ENCODE measurements at regions not wholly inside any gene's neighbourhood (a gene's known extent, or its start where the extent isn't known, plus 50 kb on each side); places are given as distances from the start of the nearest gene placed in this dataset.

DNA sequence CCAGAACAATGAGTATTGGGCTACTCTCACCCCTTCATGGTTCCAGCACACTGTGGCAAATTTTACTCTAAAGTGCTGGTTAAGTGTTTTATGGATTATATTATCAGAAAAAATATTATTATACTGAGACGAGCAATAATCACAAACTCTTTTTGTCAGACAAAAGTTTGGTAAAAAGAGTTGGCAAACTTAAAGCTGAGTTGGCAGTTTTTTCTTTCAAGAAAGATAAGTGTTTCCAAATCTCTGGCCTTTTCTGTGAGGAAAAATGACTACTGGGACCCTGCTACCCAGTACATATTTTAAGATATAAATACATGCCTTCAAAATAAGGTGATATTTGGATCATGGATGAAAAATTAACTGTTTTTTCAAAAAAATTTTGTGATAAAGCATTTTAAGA lies 471.5 kb upstream of the IL12A start (continued):
- TF ChIP-seq, protein P1, sequence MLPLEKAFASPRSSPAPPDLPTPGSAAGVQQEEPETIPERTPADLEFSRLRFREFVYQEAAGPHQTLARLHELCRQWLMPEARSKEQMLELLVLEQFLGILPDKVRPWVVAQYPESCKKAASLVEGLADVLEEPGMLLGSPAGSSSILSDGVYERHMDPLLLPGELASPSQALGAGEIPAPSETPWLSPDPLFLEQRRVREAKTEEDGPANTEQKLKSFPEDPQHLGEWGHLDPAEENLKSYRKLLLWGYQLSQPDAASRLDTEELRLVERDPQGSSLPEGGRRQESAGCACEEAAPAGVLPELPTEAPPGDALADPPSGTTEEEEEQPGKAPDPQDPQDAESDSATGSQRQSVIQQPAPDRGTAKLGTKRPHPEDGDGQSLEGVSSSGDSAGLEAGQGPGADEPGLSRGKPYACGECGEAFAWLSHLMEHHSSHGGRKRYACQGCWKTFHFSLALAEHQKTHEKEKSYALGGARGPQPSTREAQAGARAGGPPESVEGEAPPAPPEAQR (tag by site-specific recombination; IDR thresholded peaks at IDR 0.05) = no peak
- TF ChIP-seq ZNF221 (tag by site-specific recombination; IDR thresholded peaks at IDR 0.05; ENCODE audit: borderline replicate concordance) (no peak), ZNF184 (tag by site-specific recombination; IDR thresholded peaks at IDR 0.05) (no peak)

DNA sequence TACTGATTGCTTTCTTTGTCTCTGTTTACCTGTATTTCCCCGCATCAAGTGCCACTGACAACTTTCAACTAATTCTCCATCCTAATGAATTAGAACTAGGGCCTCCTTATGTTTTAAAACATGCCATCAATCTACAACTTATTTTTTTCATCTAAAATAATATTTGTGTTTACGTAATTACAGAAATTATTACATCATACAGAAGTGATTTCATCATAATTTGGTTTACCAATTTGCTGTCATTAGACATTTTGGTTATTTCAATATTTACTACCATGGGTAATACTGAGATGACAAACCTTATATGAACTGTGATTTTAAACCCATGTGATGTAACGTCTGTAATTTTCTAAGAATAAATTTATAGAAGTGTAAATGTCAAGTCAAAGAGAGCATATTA lies 468.0 kb upstream of the IL12A start:
- no peaks in the 10 kb centered on the region for H3K9me3 ChIP-seq (ENCODE audit: control insufficient read depth, insufficient read depth, low read depth, low read length)
- ChIA-PET POLR2A (no interaction called here), CTCF (no interaction called here)
- no peak overlapping the region for H3K4me3 ChIP-seq (ENCODE audit: low read depth, low read length)
- no peaks in the 10 kb centered on the region for H3K36me3 ChIP-seq (ENCODE audit: control insufficient read depth in 2 of 2, insufficient read depth in 1 of 2, low read length in 2 of 2)
- no peaks in the 10 kb centered on the region for H3K4me1 ChIP-seq (ENCODE audit: control insufficient read depth, insufficient read depth, low read length)
- H3K27ac ChIP-seq (ENCODE audit: extremely low read depth, low read depth, low read length) = no peak overlapping the region
- TF ChIP-seq, protein P2, sequence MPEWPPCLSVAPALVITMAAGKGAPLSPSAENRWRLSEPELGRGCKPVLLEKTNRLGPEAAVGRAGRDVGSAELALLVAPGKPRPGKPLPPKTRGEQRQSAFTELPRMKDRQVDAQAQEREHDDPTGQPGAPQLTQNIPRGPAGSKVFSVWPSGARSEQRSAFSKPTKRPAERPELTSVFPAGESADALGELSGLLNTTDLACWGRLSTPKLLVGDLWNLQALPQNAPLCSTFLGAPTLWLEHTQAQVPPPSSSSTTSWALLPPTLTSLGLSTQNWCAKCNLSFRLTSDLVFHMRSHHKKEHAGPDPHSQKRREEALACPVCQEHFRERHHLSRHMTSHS (tag by site-specific recombination; IDR thresholded peaks at IDR 0.05) = no peak
- no peak for TF ChIP-seq GFI1B (tag by site-specific recombination; IDR thresholded peaks at IDR 0.05)
- no peak for TF ChIP-seq TCF7L2 (IDR thresholded peaks at IDR 0.05; ENCODE audit: borderline replicate concordance, low read depth, low read length)
- TF ChIP-seq ZNF785 (tag by site-specific recombination; IDR thresholded peaks at IDR 0.05) = no peak
- TF ChIP-seq ZNF394 (tag by site-specific recombination; IDR thresholded peaks at IDR 0.05; ENCODE audit: borderline replicate concordance) = no peak
- no peak for TF ChIP-seq GLI2 (tag by site-specific recombination; IDR thresholded peaks at IDR 0.05; ENCODE audit: borderline replicate concordance, low read depth)
- TF ChIP-seq, protein P3, sequence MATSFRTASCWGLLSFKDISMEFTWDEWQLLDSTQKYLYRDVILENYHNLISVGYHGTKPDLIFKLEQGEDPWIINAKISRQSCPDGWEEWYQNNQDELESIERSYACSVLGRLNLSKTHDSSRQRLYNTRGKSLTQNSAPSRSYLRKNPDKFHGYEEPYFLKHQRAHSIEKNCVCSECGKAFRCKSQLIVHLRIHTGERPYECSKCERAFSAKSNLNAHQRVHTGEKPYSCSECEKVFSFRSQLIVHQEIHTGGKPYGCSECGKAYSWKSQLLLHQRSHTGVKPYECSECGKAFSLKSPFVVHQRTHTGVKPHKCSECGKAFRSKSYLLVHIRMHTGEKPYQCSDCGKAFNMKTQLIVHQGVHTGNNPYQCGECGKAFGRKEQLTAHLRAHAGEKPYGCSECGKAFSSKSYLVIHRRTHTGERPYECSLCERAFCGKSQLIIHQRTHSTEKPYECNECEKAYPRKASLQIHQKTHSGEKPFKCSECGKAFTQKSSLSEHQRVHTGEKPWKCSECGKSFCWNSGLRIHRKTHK (tag by site-specific recombination; IDR thresholded peaks at IDR 0.05) = no peak
- TF ChIP-seq ZNF423 (tag by site-specific recombination; IDR thresholded peaks at IDR 0.05) = no peak

DNA sequence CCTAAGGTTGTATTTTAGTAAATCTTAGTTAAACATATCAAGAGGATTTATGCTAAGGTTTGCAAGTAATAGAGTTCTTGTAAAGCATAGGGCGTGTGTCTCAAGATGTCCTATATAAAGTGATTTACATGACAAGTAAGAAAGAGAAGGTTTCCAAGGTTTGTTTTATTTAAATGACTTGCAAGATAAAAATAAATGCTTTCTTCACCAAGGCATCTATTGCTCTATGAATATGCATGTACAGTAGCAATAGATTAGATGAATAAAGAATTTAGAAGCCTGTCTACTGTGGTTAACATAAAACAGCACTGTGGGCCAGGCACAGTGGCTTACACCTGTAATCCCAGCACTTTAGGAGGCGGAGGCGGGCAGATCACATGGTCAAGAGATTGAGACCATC lies 466.4 kb upstream of the IL12A start:
- POLR2A ChIA-PET = no interaction called here
- Histone ChIP-seq H3K27ac (ENCODE audit: extremely low read depth, low read depth, low read length) (no peak overlapping the region), H3K4me1 (ENCODE audit: control insufficient read depth, insufficient read depth, low read length) (no peaks in the 10 kb centered on the region), H3K36me3 (ENCODE audit: control insufficient read depth in 2 of 2, insufficient read depth in 1 of 2, low read length in 2 of 2) (no peaks in the 10 kb centered on the region), H3K4me3 (ENCODE audit: low read depth, low read length) (no peak overlapping the region), H3K9me3 (ENCODE audit: control insufficient read depth, insufficient read depth, low read depth, low read length) (no peaks in the 10 kb centered on the region)
- TF ChIP-seq ZFP69B (tag by site-specific recombination; IDR thresholded peaks at IDR 0.05) (no peak), ZNF701 (tag by site-specific recombination; IDR thresholded peaks at IDR 0.05) (no peak), ZXDB (tag by site-specific recombination; IDR thresholded peaks at IDR 0.05) (no peak), ZNF654 (tag by site-specific recombination; IDR thresholded peaks at IDR 0.05; ENCODE audit: low read depth) (no peak), ZNF221 (tag by site-specific recombination; IDR thresholded peaks at IDR 0.05; ENCODE audit: borderline replicate concordance) (no peak), ZNF76 (tag by site-specific recombination; IDR thresholded peaks at IDR 0.05; ENCODE audit: borderline replicate concordance, low read depth) (no peak), ZNF350 (tag by site-specific recombination; IDR thresholded peaks at IDR 0.05) (no peak), GLI2 (tag by site-specific recombination; IDR thresholded peaks at IDR 0.05; ENCODE audit: borderline replicate concordance, low read depth) (no peak)
- TF ChIP-seq, protein P4, sequence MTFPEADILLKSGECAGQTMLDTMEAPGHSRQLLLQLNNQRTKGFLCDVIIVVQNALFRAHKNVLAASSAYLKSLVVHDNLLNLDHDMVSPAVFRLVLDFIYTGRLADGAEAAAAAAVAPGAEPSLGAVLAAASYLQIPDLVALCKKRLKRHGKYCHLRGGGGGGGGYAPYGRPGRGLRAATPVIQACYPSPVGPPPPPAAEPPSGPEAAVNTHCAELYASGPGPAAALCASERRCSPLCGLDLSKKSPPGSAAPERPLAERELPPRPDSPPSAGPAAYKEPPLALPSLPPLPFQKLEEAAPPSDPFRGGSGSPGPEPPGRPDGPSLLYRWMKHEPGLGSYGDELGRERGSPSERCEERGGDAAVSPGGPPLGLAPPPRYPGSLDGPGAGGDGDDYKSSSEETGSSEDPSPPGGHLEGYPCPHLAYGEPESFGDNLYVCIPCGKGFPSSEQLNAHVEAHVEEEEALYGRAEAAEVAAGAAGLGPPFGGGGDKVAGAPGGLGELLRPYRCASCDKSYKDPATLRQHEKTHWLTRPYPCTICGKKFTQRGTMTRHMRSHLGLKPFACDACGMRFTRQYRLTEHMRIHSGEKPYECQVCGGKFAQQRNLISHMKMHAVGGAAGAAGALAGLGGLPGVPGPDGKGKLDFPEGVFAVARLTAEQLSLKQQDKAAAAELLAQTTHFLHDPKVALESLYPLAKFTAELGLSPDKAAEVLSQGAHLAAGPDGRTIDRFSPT (tag by site-specific recombination; IDR thresholded peaks at IDR 0.05) = no peak
- CTCF ChIA-PET = no interaction called here

Data from HEK293 (cell line).